Transverse colon (tissue), 4 donors: ENCODE measurements at regions not wholly inside any gene's neighbourhood (a gene's known extent, or its start where the extent isn't known, plus 50 kb on each side); places are given as distances from the start of the nearest gene placed in this dataset.

Experiments
- EP300 ChIP-seq: sonication (generic); formaldehyde crosslinking; IDR thresholded peaks from one replicate; pipeline ENCODE4 v1.6.1; 2017; ENCODE audit warnings: antibody characterized with exemption, low read depth
- POLR2A ChIP-seq: fragments of 450-650 bp; IDR thresholded peaks from one replicate; pipeline ENCODE4 v1.6.1; 2016; ENCODE audit warnings: antibody characterized with exemption, mild to moderate bottlenecking, moderate library complexity
- POLR2AphosphoS5 ChIP-seq, 3 donors: sonication (generic); formaldehyde crosslinking; IDR thresholded peaks; one replicate each; pipeline ENCODE4 v1.6.1; 2016; ENCODE audit warnings: antibody characterized with exemption in 3 of 3
- TF ChIP-seq, protein P1 (sequence below), 5 experiments: fragments of 200-600 bp in 3 of 5; fragments of 450-650 bp in 2 of 5; sonication (generic) in 3 of 5; IDR thresholded peaks; 1 replicate in 2 of 5; 2 replicates in 3 of 5; pipeline ENCODE4 v1.5.1; 2016 to 2017; ENCODE audit warnings: antibody characterized with exemption in 5 of 5, inconsistent platforms in 3 of 5, mild to moderate bottlenecking in 2 of 5, moderate library complexity in 1 of 5

DNA sequence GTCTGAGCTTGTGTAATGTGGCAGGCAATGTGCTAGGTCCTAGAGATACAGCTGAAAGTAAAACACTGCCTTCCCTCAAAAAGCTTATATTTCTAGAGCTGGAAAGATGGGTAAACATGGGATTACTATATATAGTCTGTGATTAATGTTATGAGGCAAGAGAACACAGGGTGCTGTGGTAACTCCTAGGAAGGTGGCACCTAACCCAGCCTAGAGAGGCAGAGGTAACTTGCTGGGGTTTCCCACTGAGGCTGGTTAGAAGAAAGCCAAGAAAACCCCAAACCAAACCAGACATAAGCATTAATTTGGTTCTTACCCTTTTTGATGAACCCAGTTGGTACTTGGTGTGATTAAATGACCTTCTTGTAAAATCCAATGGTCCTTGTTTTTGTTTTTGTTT is 315.0 kb downstream of the PPP1R2C start:
- TF ChIP-seq, protein P1, sequence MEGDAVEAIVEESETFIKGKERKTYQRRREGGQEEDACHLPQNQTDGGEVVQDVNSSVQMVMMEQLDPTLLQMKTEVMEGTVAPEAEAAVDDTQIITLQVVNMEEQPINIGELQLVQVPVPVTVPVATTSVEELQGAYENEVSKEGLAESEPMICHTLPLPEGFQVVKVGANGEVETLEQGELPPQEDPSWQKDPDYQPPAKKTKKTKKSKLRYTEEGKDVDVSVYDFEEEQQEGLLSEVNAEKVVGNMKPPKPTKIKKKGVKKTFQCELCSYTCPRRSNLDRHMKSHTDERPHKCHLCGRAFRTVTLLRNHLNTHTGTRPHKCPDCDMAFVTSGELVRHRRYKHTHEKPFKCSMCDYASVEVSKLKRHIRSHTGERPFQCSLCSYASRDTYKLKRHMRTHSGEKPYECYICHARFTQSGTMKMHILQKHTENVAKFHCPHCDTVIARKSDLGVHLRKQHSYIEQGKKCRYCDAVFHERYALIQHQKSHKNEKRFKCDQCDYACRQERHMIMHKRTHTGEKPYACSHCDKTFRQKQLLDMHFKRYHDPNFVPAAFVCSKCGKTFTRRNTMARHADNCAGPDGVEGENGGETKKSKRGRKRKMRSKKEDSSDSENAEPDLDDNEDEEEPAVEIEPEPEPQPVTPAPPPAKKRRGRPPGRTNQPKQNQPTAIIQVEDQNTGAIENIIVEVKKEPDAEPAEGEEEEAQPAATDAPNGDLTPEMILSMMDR (IDR thresholded peaks at IDR 0.05) = no peak
- no peak for TF ChIP-seq POLR2AphosphoS5 (IDR thresholded peaks at IDR 0.05)
- no peak for TF ChIP-seq POLR2A
- no peak for TF ChIP-seq EP300
